GM12892 (cell line): ENCODE measurements at regions not wholly inside any gene's neighbourhood (a gene's known extent, or its start where the extent isn't known, plus 50 kb on each side); places are given as distances from the start of the nearest gene placed in this dataset.

ENCODE experiments used
- DNase-seq: peaks from one replicate; pipeline ENCODE4 v3.0.0; 2011; ENCODE audit not compliant: insufficient read length
- FAIRE-seq: peaks from 2 replicates; lab custom pipeline; 2011; peaks lifted over from hg19 to GRCh38; lab: Jason Lieb, UNC
- POLR2A ChIP-seq: IDR thresholded peaks from 2 replicates; pipeline ENCODE4 v1.6.1; 2011; ENCODE audit warnings: low read depth, low read length, control low read depth
- POLR2AphosphoS5 ChIP-seq: IDR thresholded peaks from 2 replicates; pipeline ENCODE4 v1.6.1; 2011; ENCODE audit warnings: low read depth, low read length, control low read depth
- TAF1 ChIP-seq: IDR thresholded peaks from 2 replicates; pipeline ENCODE4 v1.6.1; 2011; ENCODE audit warnings: low read depth, mild to moderate bottlenecking, control low read depth, low read length, borderline replicate concordance

GRCh38 chr4:129167640-129168260 lies 71.8 kb downstream of the C4orf33 start:
- DNase-seq (no peak), FAIRE-seq (no peak)
- no peak for TF ChIP-seq TAF1
- no peak for TF ChIP-seq POLR2AphosphoS5
- TF ChIP-seq POLR2A, result no peak

- TF ChIP-seq POLR2A (no peak), POLR2AphosphoS5 (no peak), TAF1 (no peak)
- no peak for FAIRE-seq
- no peak for DNase-seq
These were observed 76.2 kb downstream of the C4orf33 start for GRCh38 chr4:129172181-129172580.

GRCh38 chr4:129176864-129177263 lies 80.9 kb downstream of the C4orf33 start:
- FAIRE-seq, result no peak

GRCh38 chr4:129179276-129179675 lies 83.3 kb downstream of the C4orf33 start:
- DNase-seq (no peak), FAIRE-seq (no peak)
- no peak for TF ChIP-seq POLR2A
- TF ChIP-seq TAF1, result no peak
- no peak for TF ChIP-seq POLR2AphosphoS5

More at GRCh38 chr4:129176864-129177263, 80.9 kb downstream of the C4orf33 start:
- TF ChIP-seq POLR2A (no peak), TAF1 (no peak), POLR2AphosphoS5 (no peak)
- DNase-seq, result no peak

- FAIRE-seq, result no peak
- TF ChIP-seq POLR2AphosphoS5, result no peak
- no peak for TF ChIP-seq POLR2A
- TF ChIP-seq TAF1, result no peak
These were observed 93.7 kb downstream of the C4orf33 start for GRCh38 chr4:129189630-129190029.

GRCh38 chr4:129193357-129194100 lies 97.6 kb downstream of the C4orf33 start:
- no peak for TF ChIP-seq POLR2AphosphoS5
- TF ChIP-seq TAF1, result no peak
- TF ChIP-seq POLR2A, result no peak
- DNase-seq (no peak), FAIRE-seq (no peak)

More at GRCh38 chr4:129189630-129190029, 93.7 kb downstream of the C4orf33 start:
- no peak for DNase-seq

GRCh38 chr4:129208481-129208880 lies 112.5 kb downstream of the C4orf33 start:
- TF ChIP-seq TAF1, result no peak
- no peak for TF ChIP-seq POLR2A
- DNase-seq (no peak), FAIRE-seq (no peak)

GRCh38 chr4:129213692-129214091 lies 117.7 kb downstream of the C4orf33 start:
- TF ChIP-seq POLR2AphosphoS5 (no peak), TAF1 (no peak), POLR2A (no peak)
- DNase-seq, result no peak
- no peak for FAIRE-seq

GRCh38 chr4:129218360-129218759 lies 122.4 kb downstream of the C4orf33 start:
- DNase-seq (no peak), FAIRE-seq (no peak)
- TF ChIP-seq POLR2AphosphoS5, result no peak
- TF ChIP-seq TAF1, result no peak
- no peak for TF ChIP-seq POLR2A

- FAIRE-seq, result no peak
- TF ChIP-seq TAF1 (no peak), POLR2AphosphoS5 (no peak), POLR2A (no peak)
- no peak for DNase-seq
These were observed 122.9 kb downstream of the C4orf33 start for GRCh38 chr4:129218897-129219296.

GRCh38 chr4:129220254-129220653 lies 124.3 kb downstream of the C4orf33 start:
- no peak for TF ChIP-seq TAF1
- no peak for TF ChIP-seq POLR2AphosphoS5
- no peak for TF ChIP-seq POLR2A
- no peak for FAIRE-seq
- no peak for DNase-seq

- DNase-seq (no peak), FAIRE-seq (no peak)
- TF ChIP-seq POLR2AphosphoS5 (no peak), POLR2A (no peak), TAF1 (no peak)
These were observed 128.0 kb downstream of the C4orf33 start for GRCh38 chr4:129223945-129224344.
